NB4 (cell line): ENCODE measurements at regions not wholly inside any gene's neighbourhood (a gene's known extent, or its start where the extent isn't known, plus 50 kb on each side); places are given as distances from the start of the nearest gene placed in this dataset.
"Not testable (repeated sequence)": the region's sequence is repeated elsewhere in the genome, so short reads cannot be mapped to it uniquely, and the experiment has no call there.

Experiments used
- CTCF ChIP-seq: IDR thresholded peaks from one replicate; pipeline ENCODE4 v1.5.1; 2012; ENCODE audit warnings: low read depth, low read length
- POLR2A ChIP-seq: IDR thresholded peaks from 2 replicates; pipeline ENCODE4 v1.6.1; 2011; ENCODE audit warnings: mild to moderate bottlenecking; ENCODE audit not compliant: insufficient read length; ENCODE audit errors: extremely low read depth

- not testable (repeated sequence) for TF ChIP-seq CTCF, POLR2A
These were observed 160.4 kb upstream of the ZNF92 start for GRCh38 chr7:65213260-65213659.
